ENCODE measurements at regions not wholly inside any gene's neighbourhood (a gene's known extent, or its start where the extent isn't known, plus 50 kb on each side); places are given as distances from the start of the nearest gene placed in this dataset.

DNA sequence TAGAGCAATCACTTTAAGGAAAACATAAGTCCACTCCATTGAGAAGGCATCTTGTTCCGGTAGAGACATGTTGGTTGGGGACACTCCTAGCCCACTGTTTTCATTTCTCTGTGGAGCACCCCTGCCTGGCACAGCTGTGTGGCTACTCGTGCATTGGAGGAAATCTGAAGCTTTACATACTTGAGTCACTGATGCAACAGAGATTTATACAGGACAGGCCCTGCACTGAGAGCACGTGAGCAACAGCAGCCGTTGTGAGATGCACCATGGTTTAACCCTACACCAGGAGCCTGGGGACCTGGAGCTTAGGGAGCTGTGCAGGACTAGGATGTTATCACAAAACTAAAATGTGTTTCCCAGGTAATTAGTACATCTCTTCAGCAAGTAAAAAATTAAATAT, 230.7 kb upstream of the IRX1 start:
- no peak for DNase-seq (ENCODE audit: low read depth)

DNA sequence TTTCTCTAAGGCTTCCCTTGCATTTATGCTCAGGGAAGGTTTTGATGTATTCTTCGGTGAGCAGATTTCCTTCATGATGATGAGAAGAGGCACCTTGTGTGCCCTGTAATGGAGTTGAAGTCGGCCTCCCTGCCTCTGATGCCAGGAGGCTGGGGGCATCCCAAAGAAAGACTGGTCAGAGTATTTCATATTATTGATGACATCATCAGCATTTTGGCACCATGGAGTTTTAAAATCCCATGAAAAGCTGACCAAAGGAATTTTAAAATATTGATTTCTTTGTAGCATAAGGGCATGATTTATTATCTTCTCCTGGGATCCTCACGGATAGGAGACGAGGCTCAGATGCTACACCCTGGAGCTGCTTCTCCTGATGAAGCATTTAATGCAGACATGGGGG, 231.2 kb upstream of the IRX1 start:
- no peak for DNase-seq (ENCODE audit: low read depth)

DNA sequence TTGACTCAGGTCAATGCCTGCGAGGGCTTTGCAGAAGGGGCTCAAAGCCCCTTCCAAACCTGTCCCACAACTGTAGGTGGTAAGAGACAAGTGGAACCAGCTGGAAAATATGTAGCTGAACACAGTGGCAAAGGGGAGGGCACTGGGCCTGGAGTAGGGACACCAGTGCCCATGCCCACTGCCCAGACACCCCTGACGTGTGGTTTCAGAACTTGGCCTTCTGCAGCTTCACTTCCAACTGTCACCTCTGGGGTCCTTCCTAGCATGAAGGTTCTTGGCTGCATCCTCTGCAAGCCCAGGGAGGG, 233.1 kb upstream of the IRX1 start:
- DNase-seq (ENCODE audit: low read depth) = no peak

DNA sequence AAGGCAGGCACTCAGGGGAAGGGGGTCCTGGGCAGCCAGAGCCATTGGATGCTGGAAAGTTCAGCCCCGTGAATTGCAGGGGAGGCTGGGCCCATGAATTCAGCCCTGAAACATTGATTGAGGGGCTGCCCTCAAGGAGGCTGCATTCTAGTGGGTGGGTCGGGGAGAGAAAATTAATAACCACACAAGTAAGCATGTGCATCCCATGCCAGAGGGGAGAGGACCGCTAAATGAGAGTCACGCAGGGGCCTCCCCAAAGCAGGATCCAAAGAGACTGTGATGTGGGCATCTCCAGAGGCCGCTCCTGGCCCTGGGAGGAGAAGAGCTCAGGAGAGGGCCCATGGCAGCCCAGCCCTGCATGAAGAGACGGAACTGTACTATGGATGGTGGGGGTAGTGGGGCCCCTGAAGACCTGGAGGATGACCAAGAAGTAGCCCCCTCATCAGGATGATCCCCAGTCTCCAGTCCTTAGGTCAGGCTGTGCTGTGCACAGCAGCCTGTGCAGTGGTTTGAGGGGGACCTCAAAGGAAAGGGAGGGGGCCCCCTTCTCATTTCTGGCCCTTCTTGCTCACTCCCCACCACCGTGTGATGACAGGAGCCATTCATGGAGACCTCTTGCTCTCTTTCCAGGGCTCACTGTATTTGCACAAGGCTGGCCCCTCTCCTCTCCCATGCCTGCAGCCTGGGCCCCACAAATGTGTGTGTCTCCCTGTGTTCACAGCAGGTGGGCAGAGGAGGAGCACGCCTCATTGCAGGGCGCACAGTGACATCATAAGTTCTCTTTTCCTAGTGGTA, 233.6 kb upstream of the IRX1 start:
- DNase-seq (ENCODE audit: low read depth) = no peak

DNA sequence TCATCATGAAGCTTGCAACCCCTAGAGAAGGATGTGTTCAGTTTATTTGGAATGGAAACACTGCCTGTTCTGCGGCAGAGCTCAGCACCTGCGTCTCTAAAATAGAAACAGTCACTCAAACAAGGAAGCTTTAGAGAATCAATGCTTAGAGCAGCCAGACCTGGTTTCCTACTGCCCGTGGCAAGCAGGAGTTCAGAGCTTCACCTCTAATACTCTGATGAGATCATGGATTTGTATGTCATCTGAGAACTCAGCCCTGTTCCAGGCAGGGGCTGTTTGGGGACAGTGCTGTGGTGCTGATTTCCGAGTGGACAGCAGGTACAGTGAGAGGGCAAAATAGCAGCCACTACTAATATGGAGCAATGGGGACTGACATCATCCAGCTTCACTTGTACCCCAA, 236.0 kb upstream of the IRX1 start:
- no peak for DNase-seq (ENCODE audit: low read depth)

DNA sequence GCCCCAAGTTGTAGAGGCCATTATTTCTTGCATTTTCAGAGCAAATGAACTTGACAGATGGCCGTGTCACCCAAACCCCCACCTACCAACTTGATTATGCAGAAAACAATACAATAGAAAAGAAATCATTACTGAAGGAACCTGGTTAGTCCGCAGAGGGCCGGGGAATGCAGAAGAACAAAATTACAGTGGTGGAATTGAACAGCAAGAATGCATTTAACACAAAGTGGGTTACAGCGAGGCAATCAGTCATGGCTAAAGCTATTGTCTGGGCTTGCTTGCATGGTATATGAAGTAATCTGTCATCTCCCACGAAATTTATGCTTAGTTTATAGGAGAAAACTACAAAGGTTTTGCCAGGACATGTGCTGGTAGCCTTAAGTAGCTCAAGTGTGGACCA, 238.3 kb upstream of the IRX1 start:
- no peak for DNase-seq (ENCODE audit: low read depth)

DNA sequence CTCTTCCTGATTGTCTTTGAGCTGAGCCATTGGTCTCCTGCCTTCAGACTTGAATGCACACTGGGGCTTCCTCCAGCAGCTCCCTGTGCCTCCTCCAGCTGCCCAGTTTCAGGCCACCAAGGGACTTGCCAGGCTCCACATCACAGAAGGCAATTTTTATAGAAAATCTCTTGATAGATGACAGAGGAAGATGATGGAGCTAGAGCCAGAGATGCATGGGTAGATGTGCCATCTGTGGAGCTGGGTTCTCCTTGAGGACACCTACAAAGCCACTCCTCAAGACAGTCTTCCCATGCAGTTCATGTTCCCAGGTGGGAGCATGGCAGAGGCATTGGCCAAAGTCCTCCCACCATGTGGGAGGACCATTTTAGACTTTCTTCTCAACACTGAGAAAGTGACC, 239.6 kb upstream of the IRX1 start:
- no peak for DNase-seq (ENCODE audit: low read depth)

DNA sequence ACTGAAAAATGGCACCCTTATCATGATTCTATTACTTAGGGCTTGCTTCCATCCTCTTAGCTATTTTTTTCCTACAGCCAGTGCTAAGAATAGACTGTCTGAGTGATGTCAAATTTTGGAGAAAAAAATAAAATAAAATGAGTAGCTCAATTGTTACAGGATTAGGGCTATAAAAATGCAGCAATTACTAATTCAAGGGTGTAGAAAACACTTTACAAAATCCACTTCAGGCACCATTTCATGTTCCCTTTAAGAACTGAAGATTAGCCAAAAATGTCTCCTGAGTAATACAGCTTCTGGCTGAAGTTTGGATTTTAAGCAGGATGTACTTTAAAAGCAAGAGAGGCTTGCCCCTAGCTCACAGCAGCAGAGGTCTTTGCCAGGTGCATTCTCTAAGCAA, 240.5 kb upstream of the IRX1 start:
- no peak for DNase-seq (ENCODE audit: low read depth)

DNA sequence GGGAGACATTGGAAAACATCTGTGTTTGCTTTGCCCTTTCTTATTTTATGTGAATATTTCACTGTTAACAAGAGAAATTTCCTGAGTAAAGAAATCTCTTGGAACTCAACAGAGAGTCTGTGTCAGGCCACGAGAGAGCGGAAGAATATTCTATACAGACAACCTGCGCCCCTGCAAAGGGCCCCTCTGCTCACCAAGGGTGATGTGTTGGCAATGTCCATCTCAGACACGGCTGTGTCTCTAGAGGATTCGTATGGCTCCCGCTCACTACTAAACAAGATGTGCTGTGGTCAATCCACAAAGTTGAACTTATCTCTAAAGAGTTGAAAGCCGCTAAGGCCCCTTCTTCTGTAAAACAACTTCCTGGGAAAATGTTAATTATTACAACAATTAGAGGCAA, 241.0 kb upstream of the IRX1 start:
- DNase-seq (ENCODE audit: low read depth) = no peak

DNA sequence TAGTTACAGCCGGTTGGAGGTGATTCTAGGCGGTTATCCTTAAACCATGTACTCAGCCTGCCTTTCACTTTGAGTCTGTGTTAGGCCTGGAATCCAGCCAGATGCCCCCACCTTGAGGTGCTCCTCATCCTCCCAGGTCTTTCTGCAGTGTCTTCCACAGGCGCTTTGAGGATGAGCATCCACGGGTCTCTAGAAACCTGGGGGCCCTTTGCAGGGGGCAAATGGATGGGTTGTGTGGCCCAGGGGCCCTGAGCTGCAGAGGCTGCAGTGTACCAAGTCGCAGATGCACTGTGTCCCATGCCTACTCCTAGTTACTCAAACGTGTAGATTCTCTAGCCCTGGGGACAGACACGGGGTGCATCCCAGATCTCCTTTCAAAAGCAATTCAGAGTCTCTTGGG, 242.1 kb upstream of the IRX1 start:
- DNase-seq (ENCODE audit: low read depth) = no peak

DNA sequence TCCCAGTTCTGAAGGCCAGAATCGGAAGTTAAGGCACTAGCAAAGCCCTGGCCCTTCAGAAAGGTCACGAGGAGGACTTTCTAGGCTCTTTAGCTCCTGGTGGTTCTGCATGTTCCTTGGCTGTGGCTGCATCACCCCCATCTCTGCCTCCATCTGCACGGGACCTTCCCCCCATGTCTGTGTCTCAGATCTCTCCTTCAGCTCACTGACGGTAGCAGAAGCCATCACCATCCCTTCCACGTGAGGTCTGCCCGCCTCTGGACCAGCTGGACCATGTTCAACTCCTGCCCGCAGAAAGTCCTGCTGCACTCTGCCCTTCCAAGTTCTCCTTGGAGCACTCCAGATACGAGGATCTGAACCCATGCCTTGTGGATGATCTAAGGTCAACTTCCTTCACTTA, 242.9 kb upstream of the IRX1 start:
- no peak for DNase-seq (ENCODE audit: low read depth)

DNA sequence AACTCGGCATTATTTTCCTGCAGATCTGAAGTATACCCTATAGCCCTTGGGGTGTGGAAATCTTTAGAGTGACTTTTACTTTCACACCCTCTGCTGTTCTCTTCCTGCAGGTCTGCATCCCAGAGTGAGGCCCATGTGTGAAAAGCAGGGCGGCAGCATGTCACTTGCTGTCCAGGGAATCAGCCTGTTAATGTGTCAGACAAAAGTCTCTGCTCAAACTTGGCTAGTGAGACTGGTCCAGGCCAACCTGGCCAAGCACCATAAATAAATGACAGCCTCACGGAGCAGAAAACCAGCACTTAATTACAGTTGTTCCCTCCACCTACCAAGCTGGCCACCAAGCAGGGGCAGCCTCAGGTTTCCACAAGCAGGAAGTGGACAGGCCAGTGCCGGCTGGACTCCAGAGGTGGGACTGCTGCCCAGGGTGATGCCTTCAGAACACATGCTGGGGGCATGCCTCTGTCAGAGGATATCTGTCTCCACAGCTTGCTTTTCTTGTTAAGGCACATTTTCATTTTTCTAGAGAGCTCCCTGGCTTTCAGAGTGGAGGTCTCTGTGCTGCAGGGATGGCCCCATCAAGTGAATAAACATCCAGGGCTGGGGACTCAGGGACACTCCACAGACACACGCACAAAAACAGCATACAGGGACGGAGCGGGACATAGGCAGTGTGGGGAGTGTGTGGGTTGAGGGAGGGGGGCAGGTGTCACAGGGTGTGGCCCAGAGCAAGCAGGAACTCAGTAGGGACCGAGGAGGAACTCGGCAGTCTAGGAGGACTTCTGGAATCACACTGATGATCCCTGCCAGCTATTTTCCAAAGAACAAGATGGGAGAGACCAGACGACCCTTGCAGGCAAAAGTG, 243.8 kb upstream of the IRX1 start:
- DNase-seq (ENCODE audit: low read depth) = no peak

DNA sequence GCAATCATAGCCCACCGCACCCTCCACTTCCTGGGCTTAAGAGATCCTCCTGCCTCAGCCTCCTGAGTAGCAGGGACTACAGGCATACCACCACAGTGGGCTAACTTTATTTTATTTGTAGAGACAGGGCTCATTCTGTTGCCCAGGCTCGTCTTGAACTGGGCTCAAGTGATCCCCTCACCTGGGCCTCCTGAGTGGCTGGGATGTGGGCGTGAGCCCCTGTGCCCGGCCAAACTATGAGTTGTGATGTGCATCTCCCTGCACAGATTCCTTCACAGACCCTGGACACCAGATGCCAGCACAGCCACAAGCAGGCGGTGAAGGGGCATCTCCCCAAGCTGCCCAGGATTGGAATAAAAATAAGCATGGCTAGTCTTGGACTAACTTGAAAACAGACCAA, 244.9 kb upstream of the IRX1 start:
- DNase-seq (ENCODE audit: low read depth) = no peak

DNA sequence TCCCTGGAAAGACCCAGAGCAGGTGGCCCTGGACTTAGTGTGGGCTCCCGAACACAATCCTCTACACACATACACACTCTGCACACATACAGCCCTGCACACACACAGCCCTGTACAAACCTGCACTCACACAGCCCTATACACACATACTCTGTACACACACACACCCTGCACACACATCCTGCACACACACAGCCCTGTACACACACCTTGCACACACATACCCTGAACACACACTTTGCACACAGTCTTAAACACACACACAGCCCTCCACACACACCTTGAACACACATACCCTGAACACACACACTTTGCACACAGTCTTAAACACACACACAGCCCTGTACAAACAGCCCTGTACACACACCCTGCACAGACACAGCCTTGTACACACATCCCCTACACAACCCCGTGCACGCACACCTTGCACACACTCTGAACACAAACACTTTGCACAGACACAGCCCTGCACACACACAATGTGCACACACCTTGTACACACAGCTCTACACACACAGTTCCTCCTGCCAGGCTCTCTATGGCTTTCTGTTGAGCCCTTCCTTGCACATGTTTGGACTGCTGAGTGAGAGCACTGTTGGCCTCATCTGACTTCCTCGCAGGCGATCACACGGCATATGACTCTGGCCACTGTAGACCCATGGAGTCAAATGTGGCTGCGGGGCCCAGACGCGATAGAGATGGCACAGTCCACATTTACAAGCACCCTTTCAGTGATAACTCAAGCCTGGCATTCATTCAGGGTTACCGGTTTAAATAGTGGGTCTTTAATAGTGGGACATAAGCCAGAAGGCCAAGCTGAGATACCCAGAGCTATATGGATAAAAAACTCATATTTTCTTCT, 245.7 kb upstream of the IRX1 start:
- no peak for DNase-seq (ENCODE audit: low read depth)

DNA sequence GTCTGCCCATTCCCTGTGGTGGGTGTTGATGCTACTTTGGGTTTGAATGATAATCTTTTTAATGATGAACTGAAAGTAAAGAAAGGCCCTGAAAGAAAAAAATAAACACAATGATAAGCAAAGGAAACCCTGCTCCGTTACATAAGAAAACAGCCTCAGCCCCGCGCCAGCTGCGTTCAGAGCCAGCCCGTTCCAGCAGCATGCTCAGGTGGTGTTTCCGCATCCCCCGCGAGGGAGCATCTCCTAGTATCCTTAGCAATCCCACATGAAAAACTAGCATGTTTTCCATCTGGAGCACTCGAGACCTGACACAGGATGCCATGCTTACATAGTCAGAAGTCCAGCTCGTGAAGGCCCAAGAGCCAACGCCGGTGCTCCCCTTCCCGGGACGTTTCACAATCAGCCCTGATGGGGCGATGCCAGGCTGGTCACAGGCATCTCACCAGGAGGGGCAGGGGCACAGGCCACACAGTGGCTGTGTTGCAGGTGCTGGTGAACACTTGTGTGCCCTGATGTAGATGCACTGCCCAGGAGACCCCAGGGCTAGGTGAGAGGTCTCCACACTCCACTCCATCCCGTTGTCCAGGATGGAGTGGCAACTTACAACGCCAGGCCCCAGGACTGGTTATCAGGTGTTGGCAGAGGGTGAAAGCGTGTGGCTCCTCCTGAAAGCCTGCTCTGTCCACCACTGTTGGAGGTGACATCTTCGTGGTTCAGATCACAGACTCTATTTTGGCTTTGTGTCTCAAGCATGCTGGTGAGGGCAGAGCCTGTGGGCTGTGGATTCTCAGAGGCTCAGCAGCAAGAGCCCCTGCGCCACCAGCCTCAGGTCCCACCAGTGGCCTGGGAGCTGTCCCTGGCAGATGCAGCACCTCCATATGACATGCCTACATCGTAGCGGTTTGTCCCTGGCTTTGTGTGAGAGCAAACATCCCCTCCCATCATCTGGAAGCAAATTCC, 246.8 kb upstream of the IRX1 start:
- DNase-seq (ENCODE audit: low read depth) = no peak

DNA sequence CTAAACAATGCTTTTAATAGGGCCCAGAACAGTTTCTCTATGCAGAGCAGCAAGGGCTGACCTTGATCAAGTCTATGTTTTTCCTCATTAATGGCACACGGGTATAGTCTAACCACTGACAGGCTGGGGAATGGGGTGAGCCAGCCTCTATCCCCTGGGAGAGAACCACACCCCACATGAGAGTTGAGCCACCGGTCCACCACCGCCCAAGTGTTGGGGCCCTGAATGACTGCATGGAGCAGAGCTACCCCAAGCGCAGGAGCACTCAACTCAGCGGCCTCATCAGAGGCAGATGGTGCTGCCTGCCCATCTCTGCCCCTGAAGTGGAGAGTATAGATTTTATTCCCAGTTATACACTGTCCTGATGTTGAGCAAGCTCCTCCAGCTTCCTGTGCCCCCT, 247.9 kb upstream of the IRX1 start:
- no peak for DNase-seq (ENCODE audit: low read depth)

DNA sequence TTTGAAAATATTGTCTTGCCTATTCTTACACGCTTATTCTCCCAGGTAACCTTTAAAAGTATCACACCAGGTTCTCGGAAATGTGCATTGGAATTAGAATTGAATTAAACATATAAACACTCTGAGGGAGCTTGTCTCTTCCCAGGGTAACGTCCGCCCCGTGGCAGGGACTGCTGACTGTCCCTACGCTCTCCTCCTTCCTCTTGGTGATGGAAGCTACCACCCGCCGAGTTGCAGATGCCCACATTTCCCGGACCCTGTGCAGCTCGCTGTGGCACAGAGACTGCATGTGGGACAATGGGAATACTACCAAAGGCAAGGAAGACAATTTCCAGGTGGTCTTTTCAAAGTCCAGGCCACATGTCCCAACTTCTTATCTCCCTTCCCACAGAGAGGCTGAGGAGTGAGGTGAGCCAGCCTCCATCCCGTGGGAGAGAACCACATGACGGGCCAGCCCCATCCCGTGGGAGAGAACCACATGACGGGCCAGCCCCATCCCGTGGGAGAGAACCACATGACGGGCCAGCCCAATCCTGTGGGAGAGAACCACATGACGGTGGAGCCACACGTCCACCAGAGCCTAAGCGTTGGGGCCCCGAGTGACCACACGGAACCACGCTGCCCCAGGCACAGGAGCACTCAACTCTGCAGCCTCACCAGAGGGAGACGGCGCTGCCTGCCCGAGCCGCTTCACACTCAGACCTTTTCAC, 249.4 kb upstream of the IRX1 start:
- no peak for DNase-seq (ENCODE audit: low read depth)

DNA sequence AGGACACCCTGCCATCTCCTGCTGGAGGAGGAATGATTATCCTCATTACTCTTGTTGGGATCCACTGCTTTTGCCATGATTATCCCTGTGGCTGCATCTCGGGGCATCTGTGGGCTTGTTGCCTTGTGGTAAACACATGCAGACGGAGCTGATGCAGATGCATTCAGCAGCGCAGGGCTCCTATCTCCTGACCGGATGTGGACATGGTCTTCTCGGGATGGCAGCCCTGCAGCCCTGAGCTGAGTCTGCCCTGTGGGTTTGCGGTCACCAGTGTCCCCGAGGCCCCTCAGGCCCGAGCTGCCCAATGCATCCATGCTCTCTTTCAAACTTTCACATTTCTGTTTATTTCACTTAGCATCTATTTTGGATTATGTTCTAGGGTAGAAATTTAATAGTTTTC, 250.4 kb upstream of the IRX1 start:
- DNase-seq (ENCODE audit: low read depth) = no peak

DNA sequence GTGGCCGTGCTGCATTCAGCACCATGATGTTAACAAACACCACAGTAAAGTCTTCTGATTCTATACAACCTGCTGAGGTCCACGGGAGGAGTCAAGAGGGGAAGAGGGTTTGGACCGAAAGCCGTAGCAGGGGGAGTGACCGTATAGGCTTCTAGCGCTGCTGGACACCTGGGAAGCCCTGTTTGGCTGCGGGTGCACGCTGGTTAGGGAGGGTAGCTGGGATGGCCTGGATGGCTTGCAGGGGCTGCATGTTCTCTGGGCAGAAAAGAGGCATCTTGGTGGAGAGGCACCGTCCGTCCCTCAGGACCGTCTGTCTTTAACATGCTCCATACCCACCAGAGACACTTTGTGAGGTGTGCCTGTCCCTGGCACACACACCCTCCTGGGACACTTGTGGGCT, 251.0 kb upstream of the IRX1 start:
- DNase-seq (ENCODE audit: low read depth) = no peak

DNA sequence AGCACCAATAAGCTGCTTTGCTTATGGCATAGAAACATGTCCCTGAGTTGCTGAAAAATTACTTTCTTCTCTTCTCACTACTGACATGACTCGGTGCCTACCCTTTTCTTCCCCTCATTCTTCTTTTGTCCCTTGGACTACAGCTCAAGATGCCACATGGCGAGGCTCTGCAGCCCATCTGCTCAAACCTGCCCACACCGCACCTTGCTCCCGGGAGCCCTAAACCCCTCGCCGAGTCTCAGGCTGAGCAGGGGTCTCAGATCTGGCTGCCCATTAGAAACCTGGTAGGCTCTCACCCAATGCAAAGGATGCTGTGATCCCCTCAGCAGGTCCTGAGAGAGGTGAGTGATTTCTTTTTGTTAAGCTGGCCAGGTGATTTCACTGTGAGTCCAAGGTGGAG, 251.7 kb upstream of the IRX1 start:
- no peak for DNase-seq (ENCODE audit: low read depth)

All from myocyte (in vitro differentiated cells).